ENCODE measurements at regions not wholly inside any gene's neighbourhood (a gene's known extent, or its start where the extent isn't known, plus 50 kb on each side); places are given as distances from the start of the nearest gene placed in this dataset.

GRCh38 chr18:44048846-44049245, 631.8 kb upstream of the SETBP1 start:
- Histone ChIP-seq H3K4me3 (ENCODE audit: low read length in 2 of 2) (no peak overlapping the region), H2BK15ac (ENCODE audit: low read length) (no peak overlapping the region), H3K14ac (ENCODE audit: low read length) (no peak overlapping the region), H3K36me3 (replicated peaks in 1 of 2; ENCODE audit: control insufficient read depth in 2 of 2, insufficient read depth in 2 of 2, low read length in 2 of 2) (no peaks in the 10 kb centered on the region), H3K27ac (replicated peaks; ENCODE audit: low read length) (no peak overlapping the region), H2BK12ac (ENCODE audit: low read length) (no peak overlapping the region), H3K23ac (ENCODE audit: low read depth, low read length, poor library complexity) (no peak overlapping the region), H2AK5ac (ENCODE audit: low read depth, low read length) (no peak overlapping the region), H2BK5ac (ENCODE audit: low read length) (no peak overlapping the region), H2BK120ac (ENCODE audit: low read depth, low read length) (no peak overlapping the region), H3K18ac (ENCODE audit: low read length) (no peak overlapping the region), H3K4ac (ENCODE audit: low read length) (no peak overlapping the region), H3K79me1 (ENCODE audit: low read depth, low read length) (no peaks in the 10 kb centered on the region), H3K4me1 (ENCODE audit: control insufficient read depth in 2 of 2, insufficient read depth in 1 of 2, low read depth in 1 of 2, low read length in 2 of 2) (no peaks in the 10 kb centered on the region), H3K9ac (ENCODE audit: low read depth, low read length, poor library complexity) (no peak overlapping the region), H3K4me2 (ENCODE audit: insufficient read depth, low read length, poor library complexity, severe bottlenecking) (no peak overlapping the region), H4K91ac (ENCODE audit: low read depth, low read length, poor library complexity) (no peak overlapping the region), H4K8ac (ENCODE audit: low read depth, low read length) (no peak overlapping the region), H3K9me3 (replicated peaks in 1 of 2; ENCODE audit: control insufficient read depth in 2 of 2, insufficient read depth in 1 of 2, low read depth in 1 of 2, low read length in 2 of 2) (no peaks in the 10 kb centered on the region), H2AFZ (ENCODE audit: low read length) (no peak overlapping the region), H3K27me3 (ENCODE audit: control insufficient read depth in 3 of 3, insufficient read depth in 3 of 3, low read depth in 1 of 3, low read length in 3 of 3) (no peaks in the 10 kb centered on the region)
- DNase-seq (ENCODE audit: low spot score), result no peak
- no CpG with 5 or more reads among the region's 2 CpGs for WGBS, 2 donors (ENCODE audit: extremely low coverage in 2 of 2, insufficient read length in 2 of 2, insufficient replicate concordance in 1 of 2)

DNA sequence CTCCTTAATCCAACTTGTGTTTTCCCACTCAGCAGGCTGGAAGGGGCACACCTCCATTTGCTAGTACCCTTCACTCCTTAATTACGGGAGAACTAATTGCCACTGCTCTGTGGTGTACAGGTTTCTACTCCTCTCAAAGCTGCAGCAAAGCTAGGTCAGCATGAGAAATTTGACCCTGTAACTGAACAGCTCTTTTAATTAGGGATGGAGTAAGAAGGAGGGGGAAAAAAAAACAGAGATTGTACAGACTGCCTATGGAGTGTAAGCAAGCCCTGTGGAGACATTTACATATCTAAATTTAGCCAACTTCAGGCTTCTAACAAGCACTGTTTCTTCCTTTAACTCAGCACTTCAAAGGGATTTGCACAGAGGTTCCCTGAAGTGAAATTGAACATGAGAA, 629.7 kb upstream of the SETBP1 start:
- Histone ChIP-seq H3K4me2 (ENCODE audit: insufficient read depth, low read length, poor library complexity, severe bottlenecking) (no peak overlapping the region), H3K18ac (ENCODE audit: low read length) (no peak overlapping the region), H3K4me1 (ENCODE audit: control insufficient read depth in 2 of 2, insufficient read depth in 1 of 2, low read depth in 1 of 2, low read length in 2 of 2) (no peaks in the 10 kb centered on the region), H2BK120ac (ENCODE audit: low read depth, low read length) (no peak overlapping the region), H2AFZ (ENCODE audit: low read length) (peak overlapping the region; percentile 58), H4K91ac (ENCODE audit: low read depth, low read length, poor library complexity) (no peak overlapping the region), H4K8ac (ENCODE audit: low read depth, low read length) (no peak overlapping the region), H2BK12ac (ENCODE audit: low read length) (no peak overlapping the region), H2AK5ac (ENCODE audit: low read depth, low read length) (no peak overlapping the region), H3K27me3 (ENCODE audit: control insufficient read depth in 3 of 3, insufficient read depth in 3 of 3, low read depth in 1 of 3, low read length in 3 of 3) (no peaks in the 10 kb centered on the region), H2BK5ac (ENCODE audit: low read length) (no peak overlapping the region), H3K4ac (ENCODE audit: low read length) (no peak overlapping the region), H3K27ac (replicated peaks; ENCODE audit: low read length) (no peak overlapping the region), H3K36me3 (replicated peaks in 1 of 2; ENCODE audit: control insufficient read depth in 2 of 2, insufficient read depth in 2 of 2, low read length in 2 of 2) (no peaks in the 10 kb centered on the region), H3K79me1 (ENCODE audit: low read depth, low read length) (no peaks in the 10 kb centered on the region), H3K9ac (ENCODE audit: low read depth, low read length, poor library complexity) (no peak overlapping the region), H2BK15ac (ENCODE audit: low read length) (no peak overlapping the region), H3K4me3 (ENCODE audit: low read length in 2 of 2) (no peak overlapping the region), H3K23ac (ENCODE audit: low read depth, low read length, poor library complexity) (no peak overlapping the region), H3K14ac (ENCODE audit: low read length) (no peak overlapping the region), H3K9me3 (replicated peaks in 1 of 2; ENCODE audit: control insufficient read depth in 2 of 2, insufficient read depth in 1 of 2, low read depth in 1 of 2, low read length in 2 of 2) (no peaks in the 10 kb centered on the region)
- no CpG with 5 or more reads among the region's 1 CpG for WGBS, 2 donors (ENCODE audit: extremely low coverage in 2 of 2, insufficient read length in 2 of 2, insufficient replicate concordance in 1 of 2)
- DNase-seq (ENCODE audit: low spot score), result peak; percentile 6

DNA sequence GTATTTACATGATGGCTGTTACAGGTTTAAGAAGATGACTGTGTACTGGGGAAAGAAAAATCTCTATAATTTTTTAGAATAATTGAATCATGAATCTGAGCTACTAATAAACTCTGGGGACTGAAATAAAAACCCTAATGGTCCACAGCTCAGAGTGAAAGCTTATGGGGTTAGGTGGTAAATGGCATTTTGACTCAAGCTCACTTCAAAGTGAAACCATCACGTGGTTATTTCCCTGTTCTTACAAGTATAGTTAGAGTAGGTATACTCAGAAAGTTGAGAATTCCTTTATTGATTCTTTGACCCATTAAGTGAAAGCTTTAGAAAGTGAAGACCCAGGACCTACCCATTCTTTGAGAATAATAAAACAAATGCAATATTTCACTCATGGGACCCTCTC, 626.2 kb upstream of the SETBP1 start:
- H3K4me3 ChIP-seq (ENCODE audit: low read length in 2 of 2), result no peak overlapping the region
- H3K4ac ChIP-seq (ENCODE audit: low read length), result no peak overlapping the region
- H3K4me2 ChIP-seq (ENCODE audit: insufficient read depth, low read length, poor library complexity, severe bottlenecking), result no peak overlapping the region
- DNase-seq (ENCODE audit: low spot score), result no peak
- no peak overlapping the region for H2BK15ac ChIP-seq (ENCODE audit: low read length)
- no peaks in the 10 kb centered on the region for H3K79me1 ChIP-seq (ENCODE audit: low read depth, low read length)
- H3K27ac ChIP-seq (replicated peaks; ENCODE audit: low read length), result no peak overlapping the region
- H3K4me1 ChIP-seq (ENCODE audit: control insufficient read depth in 2 of 2, insufficient read depth in 1 of 2, low read depth in 1 of 2, low read length in 2 of 2), result no peaks in the 10 kb centered on the region
- H3K23ac ChIP-seq (ENCODE audit: low read depth, low read length, poor library complexity), result no peak overlapping the region
- H3K36me3 ChIP-seq (replicated peaks in 1 of 2; ENCODE audit: control insufficient read depth in 2 of 2, insufficient read depth in 2 of 2, low read length in 2 of 2), result no peaks in the 10 kb centered on the region
- WGBS, 2 donors (ENCODE audit: extremely low coverage in 2 of 2, insufficient read length in 2 of 2, insufficient replicate concordance in 1 of 2), result no CpG with 5 or more reads among the region's 1 CpG
- H2BK120ac ChIP-seq (ENCODE audit: low read depth, low read length), result no peak overlapping the region
- no peak overlapping the region for H4K8ac ChIP-seq (ENCODE audit: low read depth, low read length)
- H3K9me3 ChIP-seq (replicated peaks in 1 of 2; ENCODE audit: control insufficient read depth in 2 of 2, insufficient read depth in 1 of 2, low read depth in 1 of 2, low read length in 2 of 2), result no peaks in the 10 kb centered on the region
- H2BK5ac ChIP-seq (ENCODE audit: low read length), result no peak overlapping the region
- H3K27me3 ChIP-seq (ENCODE audit: control insufficient read depth in 3 of 3, insufficient read depth in 3 of 3, low read depth in 1 of 3, low read length in 3 of 3), result no peaks in the 10 kb centered on the region
- no peak overlapping the region for H3K14ac ChIP-seq (ENCODE audit: low read length)
- H2AK5ac ChIP-seq (ENCODE audit: low read depth, low read length), result no peak overlapping the region
- H2BK12ac ChIP-seq (ENCODE audit: low read length), result no peak overlapping the region
- no peak overlapping the region for H3K18ac ChIP-seq (ENCODE audit: low read length)
- no peak overlapping the region for H2AFZ ChIP-seq (ENCODE audit: low read length)
- H4K91ac ChIP-seq (ENCODE audit: low read depth, low read length, poor library complexity), result no peak overlapping the region
- no peak overlapping the region for H3K9ac ChIP-seq (ENCODE audit: low read depth, low read length, poor library complexity)

- Histone ChIP-seq H2AK5ac (ENCODE audit: low read depth, low read length) (peak overlapping the region; percentile 23), H2BK12ac (ENCODE audit: low read length) (no peak overlapping the region), H3K14ac (ENCODE audit: low read length) (peak overlapping the region; percentile 94), H3K9ac (ENCODE audit: low read depth, low read length, poor library complexity) (no peak overlapping the region), H4K91ac (ENCODE audit: low read depth, low read length, poor library complexity) (no peak overlapping the region), H3K4me3 (ENCODE audit: low read length in 2 of 2) (peak overlapping the region in 1 of 2 donors; percentile 33), H2AFZ (ENCODE audit: low read length) (no peak overlapping the region), H2BK120ac (ENCODE audit: low read depth, low read length) (no peak overlapping the region), H3K18ac (ENCODE audit: low read length) (peak overlapping the region; percentile 84), H3K4me2 (ENCODE audit: insufficient read depth, low read length, poor library complexity, severe bottlenecking) (no peak overlapping the region), H2BK15ac (ENCODE audit: low read length) (no peak overlapping the region), H3K23ac (ENCODE audit: low read depth, low read length, poor library complexity) (no peak overlapping the region), H2BK5ac (ENCODE audit: low read length) (no peak overlapping the region), H3K9me3 (replicated peaks in 1 of 2; ENCODE audit: control insufficient read depth in 2 of 2, insufficient read depth in 1 of 2, low read depth in 1 of 2, low read length in 2 of 2) (peaks cover 3 to 7% of the 10 kb centered on the region in 2 donors), H3K27ac (replicated peaks; ENCODE audit: low read length) (no peak overlapping the region), H3K36me3 (replicated peaks in 1 of 2; ENCODE audit: control insufficient read depth in 2 of 2, insufficient read depth in 2 of 2, low read length in 2 of 2) (no peaks in the 10 kb centered on the region), H3K27me3 (ENCODE audit: control insufficient read depth in 3 of 3, insufficient read depth in 3 of 3, low read depth in 1 of 3, low read length in 3 of 3) (no peaks in the 10 kb centered on the region), H3K4me1 (ENCODE audit: control insufficient read depth in 2 of 2, insufficient read depth in 1 of 2, low read depth in 1 of 2, low read length in 2 of 2) (no peaks in the 10 kb centered on the region), H4K8ac (ENCODE audit: low read depth, low read length) (no peak overlapping the region), H3K79me1 (ENCODE audit: low read depth, low read length) (no peaks in the 10 kb centered on the region), H3K4ac (ENCODE audit: low read length) (no peak overlapping the region)
- no CpG with 5 or more reads among the region's 3 CpGs for WGBS, 2 donors (ENCODE audit: extremely low coverage in 2 of 2, insufficient read length in 2 of 2, insufficient replicate concordance in 1 of 2)
- no peak for DNase-seq (ENCODE audit: low spot score)
Observed at GRCh38 chr18:44060197-44060596, 620.5 kb upstream of the SETBP1 start.
